ENCODE measurements at regions not wholly inside any gene's neighbourhood (a gene's known extent, or its start where the extent isn't known, plus 50 kb on each side); places are given as distances from the start of the nearest gene placed in this dataset.

DNA sequence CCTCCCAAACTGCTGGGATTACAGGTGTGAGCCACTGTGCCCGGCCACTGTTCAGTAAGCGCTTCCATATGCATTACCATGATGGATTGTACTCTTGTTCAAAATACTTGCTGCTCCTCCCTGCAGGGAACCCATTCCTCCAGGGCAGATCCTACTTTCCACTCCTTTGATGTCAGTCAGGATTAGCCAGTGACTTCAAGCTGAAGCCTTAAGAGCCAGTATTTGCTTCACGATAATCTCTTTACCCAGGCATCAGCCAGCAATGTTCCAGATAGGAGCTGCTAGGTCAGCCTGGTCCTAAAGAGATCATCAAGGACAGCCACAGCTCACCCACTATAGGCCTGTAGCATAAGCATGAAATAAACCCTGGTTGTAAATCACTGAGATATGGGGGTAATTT is 96.5 kb upstream of the UBE2E2 start:
- TF ChIP-seq TCF4 (CRISPR knock-in tag; IDR thresholded peaks at IDR 0.05; ENCODE audit: borderline replicate concordance) (no peak), CSDC2 (CRISPR knock-in tag; IDR thresholded peaks at IDR 0.05) (no peak), OSR1 (CRISPR knock-in tag; IDR thresholded peaks at IDR 0.05) (no peak)

All from SK-N-SH treated with all-trans-retinoic acid at 6 μM for 48 hours (cell line).